ENCODE measurements at regions not wholly inside any gene's neighbourhood (a gene's known extent, or its start where the extent isn't known, plus 50 kb on each side); places are given as distances from the start of the nearest gene placed in this dataset.

- TF ChIP-seq ZNF518A (tag by site-specific recombination; conservative IDR thresholded peaks at IDR 0.05; ENCODE audit: low read depth) (no peak), AEBP2 (tag by site-specific recombination; IDR thresholded peaks at IDR 0.05; ENCODE audit: borderline replicate concordance) (no peak), HOXA7 (CRISPR knock-in tag; IDR thresholded peaks at IDR 0.05; ENCODE audit: borderline replicate concordance) (no peak), ZBTB48 (tag by site-specific recombination; IDR thresholded peaks at IDR 0.05) (no peak), ZBTB8A (tag by site-specific recombination; IDR thresholded peaks at IDR 0.05) (no peak), ZNF707 (tag by site-specific recombination; IDR thresholded peaks at IDR 0.05) (no peak), ZNF248 (tag by site-specific recombination; IDR thresholded peaks at IDR 0.05) (no peak)
These were observed 991.7 kb downstream of the EFNB2 start (continued) for GRCh38 chr13:105543742-105544141.

GRCh38 chr13:105541565-105541964 is 993.9 kb downstream of the EFNB2 start:
- no peaks in the 10 kb centered on the region for H3K4me1 ChIP-seq (ENCODE audit: control insufficient read depth, insufficient read depth, low read length)
- no peaks in the 10 kb centered on the region for H3K9me3 ChIP-seq (ENCODE audit: control insufficient read depth, insufficient read depth, low read depth, low read length)
- POLR2A ChIA-PET = no interaction called here
- CTCF ChIA-PET = no interaction called here
- no peak overlapping the region for H3K27ac ChIP-seq (ENCODE audit: extremely low read depth, low read depth, low read length)
- no peaks in the 10 kb centered on the region for H3K36me3 ChIP-seq (ENCODE audit: control insufficient read depth in 2 of 2, insufficient read depth in 1 of 2, low read length in 2 of 2)
- no peak for TF ChIP-seq GFI1B (tag by site-specific recombination; IDR thresholded peaks at IDR 0.05)
- no peak for TF ChIP-seq ZNF791 (tag by site-specific recombination; IDR thresholded peaks at IDR 0.05)
- TF ChIP-seq ZNF510 (tag by site-specific recombination; IDR thresholded peaks at IDR 0.05; ENCODE audit: insufficient replicate concordance) = no peak
- no peak for TF ChIP-seq ZNF292 (tag by site-specific recombination; IDR thresholded peaks at IDR 0.05; ENCODE audit: borderline replicate concordance, low read depth)
- no peak for TF ChIP-seq ZSCAN5A (tag by site-specific recombination; IDR thresholded peaks at IDR 0.05)
- TF ChIP-seq GLIS2 (tag by site-specific recombination; IDR thresholded peaks at IDR 0.05) = no peak
- TF ChIP-seq ZNF529 (tag by site-specific recombination; IDR thresholded peaks at IDR 0.05; ENCODE audit: insufficient replicate concordance) = no peak
- H3K4me3 ChIP-seq (ENCODE audit: low read depth, low read length) = no peak overlapping the region

- CTCF ChIA-PET = no interaction called here
- POLR2A ChIA-PET = no interaction called here
- no peaks in the 10 kb centered on the region for H3K36me3 ChIP-seq (ENCODE audit: control insufficient read depth in 2 of 2, insufficient read depth in 1 of 2, low read length in 2 of 2)
- no peaks in the 10 kb centered on the region for H3K4me1 ChIP-seq (ENCODE audit: control insufficient read depth, insufficient read depth, low read length)
- no peaks in the 10 kb centered on the region for H3K9me3 ChIP-seq (ENCODE audit: control insufficient read depth, insufficient read depth, low read depth, low read length)
- TF ChIP-seq ZNF433 (tag by site-specific recombination; IDR thresholded peaks at IDR 0.05; ENCODE audit: low read depth) (no peak), ZNF623 (tag by site-specific recombination; IDR thresholded peaks at IDR 0.05) (no peak), ZBTB6 (tag by site-specific recombination; IDR thresholded peaks at IDR 0.05) (no peak), ZNF112 (tag by site-specific recombination; IDR thresholded peaks at IDR 0.05) (no peak), KLF8 (tag by site-specific recombination; IDR thresholded peaks at IDR 0.05) (no peak), ZNF488 (tag by site-specific recombination; IDR thresholded peaks at IDR 0.05) (no peak)
- H3K4me3 ChIP-seq (ENCODE audit: low read depth, low read length) = no peak overlapping the region
- H3K27ac ChIP-seq (ENCODE audit: extremely low read depth, low read depth, low read length) = no peak overlapping the region
These were observed 997.1 kb downstream of the EFNB2 start for GRCh38 chr13:105538346-105538745.
